Retinal pigment epithelial cell (primary cell): ENCODE measurements at regions not wholly inside any gene's neighbourhood (a gene's known extent, or its start where the extent isn't known, plus 50 kb on each side); places are given as distances from the start of the nearest gene placed in this dataset.
"Not testable (repeated sequence)": the region's sequence is repeated elsewhere in the genome, so short reads cannot be mapped to it uniquely, and the experiment has no call there.

Experiments used
- DNase-seq: peaks from one replicate; pipeline ENCODE4 v3.0.0-alpha.2; 2010; ENCODE audit warnings: low read depth
- H3K4me3 ChIP-seq: 2 replicates; pipeline ENCODE4 v1.5.1; 2011; ENCODE audit warnings: mild to moderate bottlenecking, low read length, control low read depth, moderate library complexity
- TF ChIP-seq, protein P1 (sequence below): conservative IDR thresholded peaks from 2 replicates; pipeline ENCODE4 v1.5.1; 2011; ENCODE audit warnings: low read depth, low read length, control low read depth, inconsistent platforms

DNA sequence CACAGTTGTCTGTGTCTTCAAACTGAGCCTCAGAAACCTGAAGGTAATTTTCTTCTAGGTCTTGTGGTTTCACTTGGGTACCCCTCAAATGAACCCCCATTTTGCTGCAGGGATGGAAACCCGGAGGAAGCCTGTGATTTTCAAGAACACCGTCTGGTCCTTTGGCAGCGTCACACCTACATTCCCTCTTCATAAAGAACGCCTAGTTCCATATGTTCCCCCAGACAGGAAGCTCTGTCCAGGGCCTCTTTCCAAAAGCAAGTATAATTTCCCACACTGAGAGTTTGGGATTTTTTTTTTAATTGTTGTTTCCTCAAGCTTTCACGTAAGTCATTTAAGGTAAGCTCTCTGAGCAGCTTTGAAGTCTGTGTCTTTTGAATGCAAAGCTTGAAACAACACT, 515.0 kb downstream of the TMEM114 start:
- H3K4me3 ChIP-seq = no peak overlapping the region
- DNase-seq = no peak
- TF ChIP-seq, protein P1, sequence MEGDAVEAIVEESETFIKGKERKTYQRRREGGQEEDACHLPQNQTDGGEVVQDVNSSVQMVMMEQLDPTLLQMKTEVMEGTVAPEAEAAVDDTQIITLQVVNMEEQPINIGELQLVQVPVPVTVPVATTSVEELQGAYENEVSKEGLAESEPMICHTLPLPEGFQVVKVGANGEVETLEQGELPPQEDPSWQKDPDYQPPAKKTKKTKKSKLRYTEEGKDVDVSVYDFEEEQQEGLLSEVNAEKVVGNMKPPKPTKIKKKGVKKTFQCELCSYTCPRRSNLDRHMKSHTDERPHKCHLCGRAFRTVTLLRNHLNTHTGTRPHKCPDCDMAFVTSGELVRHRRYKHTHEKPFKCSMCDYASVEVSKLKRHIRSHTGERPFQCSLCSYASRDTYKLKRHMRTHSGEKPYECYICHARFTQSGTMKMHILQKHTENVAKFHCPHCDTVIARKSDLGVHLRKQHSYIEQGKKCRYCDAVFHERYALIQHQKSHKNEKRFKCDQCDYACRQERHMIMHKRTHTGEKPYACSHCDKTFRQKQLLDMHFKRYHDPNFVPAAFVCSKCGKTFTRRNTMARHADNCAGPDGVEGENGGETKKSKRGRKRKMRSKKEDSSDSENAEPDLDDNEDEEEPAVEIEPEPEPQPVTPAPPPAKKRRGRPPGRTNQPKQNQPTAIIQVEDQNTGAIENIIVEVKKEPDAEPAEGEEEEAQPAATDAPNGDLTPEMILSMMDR = no peak

DNA sequence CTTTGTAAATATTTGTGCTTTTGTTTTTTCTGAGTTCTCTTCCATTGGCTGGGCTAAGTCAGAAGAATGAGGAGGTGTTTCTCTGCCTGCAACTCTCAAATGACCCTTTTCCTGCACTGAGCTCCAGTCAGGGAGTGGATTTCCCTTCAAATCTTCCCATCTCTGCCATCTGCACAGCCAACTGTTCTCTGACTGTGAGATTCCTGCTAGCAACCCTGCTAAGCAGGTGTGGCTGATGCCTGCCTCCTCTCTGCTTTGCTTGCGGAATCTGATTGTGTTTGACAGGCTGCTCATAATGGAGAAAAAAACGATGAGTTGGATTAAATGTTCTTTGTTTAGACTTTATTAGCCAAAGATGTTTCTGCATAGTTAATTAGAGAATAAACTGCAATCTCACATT, 519.8 kb downstream of the TMEM114 start:
- no peak for DNase-seq
- TF ChIP-seq, protein P1 = no peak

DNA sequence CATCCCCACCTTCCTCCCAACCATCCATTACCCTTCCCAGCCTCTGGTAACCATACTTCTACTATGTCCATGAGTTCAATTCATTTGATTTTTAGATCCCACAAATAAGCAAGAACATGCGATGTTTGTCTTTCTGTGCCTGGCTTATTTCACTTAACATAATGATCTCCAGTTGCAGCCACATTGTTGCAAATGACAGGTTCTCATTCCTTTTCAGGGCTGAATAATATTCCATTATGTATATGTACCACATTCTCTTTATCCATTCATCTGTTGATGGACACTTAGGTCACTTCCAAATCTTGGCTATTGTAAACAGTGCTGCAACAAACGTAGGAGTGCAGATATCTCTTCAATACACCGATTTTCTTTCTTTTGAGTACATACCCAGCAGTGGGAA, 522.1 kb downstream of the TMEM114 start:
- DNase-seq, H3K4me3 ChIP-seq: not testable (repeated sequence)

More for the DNA sequence above, 519.8 kb downstream of the TMEM114 start:
- H3K4me3 ChIP-seq = no peak overlapping the region

DNA sequence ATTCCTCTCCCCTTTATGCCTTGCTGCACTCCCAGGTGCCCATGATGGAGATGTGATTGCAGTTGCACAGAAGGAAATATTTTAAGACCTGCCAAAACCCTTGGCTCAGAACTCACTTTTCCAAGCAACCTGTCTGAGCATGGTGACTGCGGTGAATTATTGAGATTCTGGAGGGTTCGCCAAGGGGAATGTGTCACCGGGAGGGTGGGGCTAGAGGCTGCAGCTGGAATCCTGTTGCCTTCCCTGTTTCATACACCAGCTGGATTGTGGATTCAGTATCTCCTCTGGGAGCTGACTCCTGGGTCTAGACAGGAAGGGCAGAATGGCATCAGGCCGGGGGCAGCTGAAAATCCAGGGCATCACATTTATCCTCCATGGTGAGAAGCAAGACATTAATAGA, 527.2 kb downstream of the TMEM114 start:
- DNase-seq = no peak
- TF ChIP-seq, protein P1 = no peak
- no peak overlapping the region for H3K4me3 ChIP-seq

DNA sequence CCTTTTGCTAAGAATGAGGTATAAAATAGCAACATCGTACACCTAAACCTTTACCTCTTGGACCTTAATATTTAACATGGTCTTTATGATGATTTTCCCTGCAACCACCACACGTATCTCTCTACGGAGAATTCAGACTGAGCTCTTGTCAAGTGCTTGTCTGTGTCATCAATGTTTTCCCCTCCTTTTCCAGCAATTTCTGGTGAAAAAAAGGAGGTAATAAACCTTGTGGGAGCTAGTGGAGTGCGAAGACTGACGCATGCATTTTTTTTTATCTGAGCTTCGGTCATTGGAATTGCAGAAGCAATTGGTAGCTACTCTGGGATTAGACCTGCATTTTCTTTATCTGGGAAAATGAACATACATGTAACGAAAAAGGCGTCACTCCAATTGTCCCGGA, 527.6 kb downstream of the TMEM114 start:
- TF ChIP-seq, protein P1 = no peak
- DNase-seq = no peak
- no peak overlapping the region for H3K4me3 ChIP-seq

DNA sequence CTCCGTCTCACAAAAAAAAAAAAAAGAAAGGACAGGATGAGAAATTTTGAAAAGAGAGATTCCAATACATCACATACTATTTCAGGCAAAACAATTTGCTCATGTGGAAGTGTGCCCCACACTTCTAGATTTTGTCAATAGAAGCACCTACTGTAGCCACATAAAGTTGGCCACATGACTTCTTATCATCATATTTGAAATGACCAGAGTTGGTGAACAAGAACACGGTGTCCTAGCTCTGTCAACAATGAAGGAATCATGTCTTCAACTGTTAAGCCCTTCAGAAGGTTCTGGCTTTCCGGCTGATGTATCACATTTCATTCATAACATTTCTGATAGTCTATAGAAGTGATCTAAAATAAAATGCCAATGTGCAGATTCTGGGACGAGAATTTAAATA, 534.5 kb downstream of the TMEM114 start:
- H3K4me3 ChIP-seq = no peak overlapping the region
- TF ChIP-seq, protein P1 = no peak
- DNase-seq = no peak

DNA sequence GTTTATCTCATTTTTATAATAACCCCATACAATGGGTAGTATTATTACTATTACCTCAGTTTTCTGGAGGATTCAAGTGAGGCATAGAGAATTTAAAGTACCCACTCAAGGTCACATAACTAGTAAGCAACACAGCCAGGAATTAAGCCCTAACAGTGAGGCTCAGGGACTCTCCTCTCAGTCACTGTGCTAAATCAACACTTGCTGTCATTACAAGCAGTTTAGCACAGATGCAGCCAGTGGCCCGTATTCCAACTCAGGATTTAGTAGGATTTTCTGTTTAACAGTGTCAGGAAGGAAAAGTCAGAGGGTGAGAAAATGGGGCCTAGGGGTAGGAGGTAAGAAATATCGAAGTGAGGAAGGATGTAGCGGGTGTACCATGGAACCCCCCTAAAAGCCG, 536.9 kb downstream of the TMEM114 start:
- TF ChIP-seq, protein P1 = no peak
- no peak overlapping the region for H3K4me3 ChIP-seq
- no peak for DNase-seq

DNA sequence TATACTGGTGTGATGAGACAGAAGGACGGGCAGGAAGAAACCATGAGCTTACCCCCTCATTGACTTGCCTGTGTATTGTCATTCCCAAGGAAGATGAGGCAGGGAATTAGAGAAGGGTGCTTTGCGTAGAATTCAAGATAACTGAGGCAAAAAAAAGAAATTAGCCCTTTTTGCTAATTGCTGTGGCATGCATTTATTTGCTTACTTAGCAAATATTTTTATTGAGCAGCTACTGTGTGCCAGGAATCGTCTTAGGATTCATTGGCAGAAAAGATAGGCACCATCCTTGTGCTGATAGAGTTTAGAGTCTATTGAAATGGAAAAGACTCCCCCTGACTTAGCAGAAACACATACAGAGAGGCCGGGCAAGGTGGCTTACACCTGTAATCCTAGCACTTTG, 541.9 kb downstream of the TMEM114 start:
- H3K4me3 ChIP-seq = no peak overlapping the region
- TF ChIP-seq, protein P1 = no peak
- DNase-seq = no peak
